OCI-LY7 (cell line): ENCODE measurements at regions not wholly inside any gene's neighbourhood (a gene's known extent, or its start where the extent isn't known, plus 50 kb on each side); places are given as distances from the start of the nearest gene placed in this dataset.

Experiments
- BruUV-seq: library from RNA; stranded (reverse); fragments of 400-500 nt; replicated peaks from 2 replicates; lab custom pipeline; 2021; lab: Mats Ljungman, UMichigan
- CTCF ChIA-PET: fragments of 300-600 bp; sonication (Branson Sonifier 250); formaldehyde crosslinking; loops from one replicate; lab custom pipeline; 2022; ENCODE audit warnings: antibody characterized with exemption; ENCODE audit not compliant: unreplicated experiment; lab: Charles Lee
- POLR2A ChIA-PET: fragments of 300-600 bp; sonication (Branson Sonifier 250); formaldehyde crosslinking; loops from one replicate; lab custom pipeline; 2022; ENCODE audit warnings: antibody characterized with exemption; lab: Charles Lee
- DNase-seq: peaks from one replicate; pipeline ENCODE4 v3.0.0-alpha.2; 2015; ENCODE audit warnings: low spot score
- H2AFZ ChIP-seq: fragments of 200-600 bp; sonication (generic), shearing (Covaris generic); 2 replicates; pipeline ENCODE4 v1.6.1; 2014; ENCODE audit warnings: mild to moderate bottlenecking, antibody characterized with exemption, low read length, moderate library complexity
- H3K27ac ChIP-seq: fragments of 200-600 bp; sonication (generic); 2 replicates; pipeline ENCODE4 v1.5.1; 2014; ENCODE audit warnings: mixed run types, low read depth, mild to moderate bottlenecking, moderate library complexity, low read length, inconsistent platforms; ENCODE audit not compliant: poor library complexity, severe bottlenecking
- H3K36me3 ChIP-seq: fragments of 200-600 bp; sonication (generic); 2 replicates; pipeline ENCODE4 v1.6.1; 2014; ENCODE audit warnings: mild to moderate bottlenecking, antibody characterized with exemption, low read length, moderate library complexity, mixed read lengths; ENCODE audit not compliant: insufficient read depth
- H3K4me1 ChIP-seq: fragments of 200-600 bp; sonication (generic); 2 replicates; pipeline ENCODE4 v1.5.1; 2014; ENCODE audit warnings: mild to moderate bottlenecking, low read length; ENCODE audit not compliant: insufficient read depth, poor library complexity, severe bottlenecking
- H3K4me2 ChIP-seq: fragments of 200-600 bp; sonication (generic); 2 replicates; pipeline ENCODE4 v1.6.1; 2014; ENCODE audit warnings: mild to moderate bottlenecking, low read length
- H3K4me3 ChIP-seq: fragments of 200-600 bp; sonication (generic); 2 replicates; pipeline ENCODE4 v1.5.1; 2014; ENCODE audit warnings: mild to moderate bottlenecking, low read depth, low read length; ENCODE audit not compliant: poor library complexity, severe bottlenecking
- H3K79me2 ChIP-seq: fragments of 200-600 bp; sonication (generic); 2 replicates; pipeline ENCODE4 v1.6.1; 2016; ENCODE audit warnings: low read depth, mild to moderate bottlenecking, low read length, moderate library complexity, mixed read lengths; ENCODE audit not compliant: insufficient read depth
- H3K9me2 ChIP-seq: fragments of 200-600 bp; sonication (generic); 2 replicates; pipeline ENCODE4 v1.6.1; 2016; ENCODE audit warnings: mild to moderate bottlenecking, low read length, mixed read lengths; ENCODE audit not compliant: insufficient read depth
- H3K9me3 ChIP-seq: fragments of 200-600 bp; sonication (generic); 2 replicates; pipeline ENCODE4 v1.6.1; 2014; ENCODE audit warnings: mild to moderate bottlenecking, mixed run types, low read length, mixed read lengths
- H4K20me1 ChIP-seq: fragments of 200-600 bp; sonication (generic); 2 replicates; pipeline ENCODE4 v1.6.1; 2014; ENCODE audit warnings: mild to moderate bottlenecking, antibody characterized with exemption, low read length, moderate library complexity, mixed read lengths; ENCODE audit not compliant: insufficient read depth
- EZH2phosphoT487 ChIP-seq: fragments of 200-600 bp; sonication (generic); IDR thresholded peaks from 2 replicates; pipeline ENCODE4 v1.6.1; 2018; ENCODE audit warnings: low read depth, borderline replicate concordance, mild to moderate bottlenecking, mixed run types, antibody characterized with exemption, low read length, moderate library complexity, mixed read lengths
- intact Hi-C: fragments of 100-400 bp; cut with micrococcal nuclease; formaldehyde crosslinking; loops from one replicate; pipeline ENCODE4 v1.10.0; 2022; ENCODE audit not compliant: unreplicated experiment
- TF ChIP-seq, protein P1 (sequence below): fragments of 200-600 bp; sonication (generic); conservative IDR thresholded peaks from 2 replicates; pipeline ENCODE4 v1.5.1; 2014; ENCODE audit warnings: mild to moderate bottlenecking, antibody characterized with exemption, low read length, moderate library complexity, mixed read lengths

GRCh38 chr4:180164799-180165198 is 2078.4 kb upstream of the TENM3 start:
- BruUV-seq: no TSS peak
- ChIA-PET CTCF (no interaction called here), POLR2A (no interaction called here)
- no peaks in the 10 kb centered on the region for H3K9me2 ChIP-seq
- H3K9me3 ChIP-seq: no peaks in the 10 kb centered on the region
- no peak overlapping the region for H3K4me2 ChIP-seq
- no peak for TF ChIP-seq EZH2phosphoT487
- TF ChIP-seq, protein P1, sequence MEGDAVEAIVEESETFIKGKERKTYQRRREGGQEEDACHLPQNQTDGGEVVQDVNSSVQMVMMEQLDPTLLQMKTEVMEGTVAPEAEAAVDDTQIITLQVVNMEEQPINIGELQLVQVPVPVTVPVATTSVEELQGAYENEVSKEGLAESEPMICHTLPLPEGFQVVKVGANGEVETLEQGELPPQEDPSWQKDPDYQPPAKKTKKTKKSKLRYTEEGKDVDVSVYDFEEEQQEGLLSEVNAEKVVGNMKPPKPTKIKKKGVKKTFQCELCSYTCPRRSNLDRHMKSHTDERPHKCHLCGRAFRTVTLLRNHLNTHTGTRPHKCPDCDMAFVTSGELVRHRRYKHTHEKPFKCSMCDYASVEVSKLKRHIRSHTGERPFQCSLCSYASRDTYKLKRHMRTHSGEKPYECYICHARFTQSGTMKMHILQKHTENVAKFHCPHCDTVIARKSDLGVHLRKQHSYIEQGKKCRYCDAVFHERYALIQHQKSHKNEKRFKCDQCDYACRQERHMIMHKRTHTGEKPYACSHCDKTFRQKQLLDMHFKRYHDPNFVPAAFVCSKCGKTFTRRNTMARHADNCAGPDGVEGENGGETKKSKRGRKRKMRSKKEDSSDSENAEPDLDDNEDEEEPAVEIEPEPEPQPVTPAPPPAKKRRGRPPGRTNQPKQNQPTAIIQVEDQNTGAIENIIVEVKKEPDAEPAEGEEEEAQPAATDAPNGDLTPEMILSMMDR: no peak
- H3K27ac ChIP-seq: no peak overlapping the region
- H3K4me1 ChIP-seq: peaks cover 6% of the 10 kb centered on the region
- H2AFZ ChIP-seq: peak overlapping the region; percentile 40; the same call in 1 of the 2 replicates
- no peaks in the 10 kb centered on the region for H3K79me2 ChIP-seq
- no peaks in the 10 kb centered on the region for H3K36me3 ChIP-seq
- H4K20me1 ChIP-seq: no peaks in the 10 kb centered on the region
- DNase-seq: no peak
- H3K4me3 ChIP-seq: no peak overlapping the region
- intact Hi-C loops: no loop called here

DNA sequence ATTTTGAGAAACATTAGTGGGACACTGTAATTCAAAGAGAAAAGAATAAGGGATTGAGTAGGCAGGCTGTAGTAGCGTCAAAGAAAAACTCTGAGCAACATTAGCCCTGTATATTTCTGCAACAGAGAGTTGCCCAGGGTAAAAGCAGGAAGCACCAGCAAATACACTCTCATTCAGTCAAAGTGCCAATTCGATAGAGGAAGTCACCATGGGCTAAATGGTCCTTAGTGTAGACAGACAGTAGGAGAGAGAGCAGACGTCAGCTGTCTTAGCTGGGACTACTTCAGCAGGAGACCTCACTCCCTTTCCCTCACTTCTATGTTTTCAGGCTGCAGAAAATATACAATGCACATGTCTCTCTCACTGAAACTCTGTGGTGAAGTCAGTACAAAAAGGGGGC is 2073.8 kb upstream of the TENM3 start:
- no peaks in the 10 kb centered on the region for H3K79me2 ChIP-seq
- intact Hi-C loops: no loop called here
- H3K9me3 ChIP-seq: no peaks in the 10 kb centered on the region
- H3K36me3 ChIP-seq: no peaks in the 10 kb centered on the region
- no peak overlapping the region for H3K4me3 ChIP-seq
- no peaks in the 10 kb centered on the region for H3K4me1 ChIP-seq
- BruUV-seq: no TSS peak
- TF ChIP-seq, protein P1: no peak
- no peak for TF ChIP-seq EZH2phosphoT487
- ChIA-PET CTCF (no interaction called here), POLR2A (no interaction called here)
- H3K4me2 ChIP-seq: no peak overlapping the region
- DNase-seq: no peak
- H4K20me1 ChIP-seq: no peaks in the 10 kb centered on the region
- no peaks in the 10 kb centered on the region for H3K9me2 ChIP-seq
- peak overlapping the region; percentile 38; the same call in 1 of the 2 replicates for H2AFZ ChIP-seq
- no peak overlapping the region for H3K27ac ChIP-seq

- H3K36me3 ChIP-seq: no peaks in the 10 kb centered on the region
- no TSS peak for BruUV-seq
- ChIA-PET POLR2A (no interaction called here), CTCF (no interaction called here)
- H3K9me2 ChIP-seq: no peaks in the 10 kb centered on the region
- no peaks in the 10 kb centered on the region for H3K9me3 ChIP-seq
- no peak overlapping the region for H3K4me2 ChIP-seq
- H3K27ac ChIP-seq: no peak overlapping the region
- no peaks in the 10 kb centered on the region for H3K4me1 ChIP-seq
- TF ChIP-seq EZH2phosphoT487: no peak
- TF ChIP-seq, protein P1: no peak
- no peak overlapping the region for H2AFZ ChIP-seq
- DNase-seq: no peak
- intact Hi-C loops: no loop called here
- H3K79me2 ChIP-seq: no peaks in the 10 kb centered on the region
- H3K4me3 ChIP-seq: no peak overlapping the region
- H4K20me1 ChIP-seq: no peaks in the 10 kb centered on the region
These were observed 2073.2 kb upstream of the TENM3 start for GRCh38 chr4:180169966-180170365.
